Lung (tissue), 11 donors: ENCODE measurements at regions not wholly inside any gene's neighbourhood (a gene's known extent, or its start where the extent isn't known, plus 50 kb on each side); places are given as distances from the start of the nearest gene placed in this dataset.

Experiments
- ATAC-seq: fragments of 200-7000 bp; cut with Tn5 transposase; one replicate; pipeline ENCODE4 v1.9.1; 2020; ENCODE audit warnings: moderate number of reproducible peaks; ENCODE audit not compliant: insufficient read depth, low FRiP score
- DNase-seq, 3 donors: peaks; one replicate each; pipeline ENCODE4 v3.0.0-alpha.2; 2013 to 2017
- H3K27ac ChIP-seq, 2 donors: one replicate each; pipeline ENCODE4 v1.5.1; 2013; ENCODE audit warnings: mild to moderate bottlenecking in 2 of 2, moderate library complexity in 2 of 2, control low read depth in 1 of 2, inconsistent platforms in 1 of 2, low read depth in 1 of 2, low read length in 1 of 2
- H3K27me3 ChIP-seq, 3 donors: one replicate each; pipeline ENCODE4 v1.5.1; 2013; ENCODE audit warnings: low read length in 2 of 3; ENCODE audit not compliant: control insufficient read depth in 3 of 3, insufficient read depth in 3 of 3
- H3K36me3 ChIP-seq, 4 donors: one replicate each; pipeline ENCODE4 v1.5.1; 2013; ENCODE audit warnings: low read length in 4 of 4, mild to moderate bottlenecking in 1 of 4, moderate library complexity in 1 of 4; ENCODE audit not compliant: control insufficient read depth in 4 of 4, insufficient read depth in 4 of 4
- H3K4me1 ChIP-seq, 5 donors: one replicate each; pipeline ENCODE4 v1.5.1; 2013; ENCODE audit warnings: low read length in 5 of 5, mild to moderate bottlenecking in 2 of 5, moderate library complexity in 1 of 5; ENCODE audit not compliant: control insufficient read depth in 5 of 5, insufficient read depth in 5 of 5
- H3K4me3 ChIP-seq: one replicate; pipeline ENCODE4 v1.5.1; 2013; ENCODE audit warnings: mild to moderate bottlenecking, control low read depth, moderate library complexity
- H3K9ac ChIP-seq, 2 donors: one replicate each; pipeline ENCODE4 v1.5.1; 2013; ENCODE audit warnings: low read length in 2 of 2, control low read depth in 1 of 2; ENCODE audit not compliant: insufficient read depth in 1 of 2
- H3K9me3 ChIP-seq, 4 donors: one replicate each; pipeline ENCODE4 v1.5.1; 2013; ENCODE audit warnings: low read length in 3 of 4, mild to moderate bottlenecking in 1 of 4, moderate library complexity in 1 of 4; ENCODE audit not compliant: control insufficient read depth in 4 of 4, insufficient read depth in 3 of 4
- WGBS, 2 donors: extraction: QIAGEN DNeasy Blood & Tissue Kit; methylation state at CpG; one replicate each; pipeline ENCODE4 v1.1.7; 2013; 5-methylcytosine and 5-hydroxymethylcytosine counted together
- TF ChIP-seq, protein P1 (sequence below): IDR thresholded peaks from 2 replicates; pipeline ENCODE4 v1.5.1; 2012; ENCODE audit warnings: mild to moderate bottlenecking; ENCODE audit errors: control extremely low read depth, extremely low read depth
- donor health status: control.
- donor health status: control.
- donor health status: Bipolar disorder and iron deficiency.
- donor health status: healthy.
- donor health status: DM: yes; HTN: yes; CAD: no.

DNA sequence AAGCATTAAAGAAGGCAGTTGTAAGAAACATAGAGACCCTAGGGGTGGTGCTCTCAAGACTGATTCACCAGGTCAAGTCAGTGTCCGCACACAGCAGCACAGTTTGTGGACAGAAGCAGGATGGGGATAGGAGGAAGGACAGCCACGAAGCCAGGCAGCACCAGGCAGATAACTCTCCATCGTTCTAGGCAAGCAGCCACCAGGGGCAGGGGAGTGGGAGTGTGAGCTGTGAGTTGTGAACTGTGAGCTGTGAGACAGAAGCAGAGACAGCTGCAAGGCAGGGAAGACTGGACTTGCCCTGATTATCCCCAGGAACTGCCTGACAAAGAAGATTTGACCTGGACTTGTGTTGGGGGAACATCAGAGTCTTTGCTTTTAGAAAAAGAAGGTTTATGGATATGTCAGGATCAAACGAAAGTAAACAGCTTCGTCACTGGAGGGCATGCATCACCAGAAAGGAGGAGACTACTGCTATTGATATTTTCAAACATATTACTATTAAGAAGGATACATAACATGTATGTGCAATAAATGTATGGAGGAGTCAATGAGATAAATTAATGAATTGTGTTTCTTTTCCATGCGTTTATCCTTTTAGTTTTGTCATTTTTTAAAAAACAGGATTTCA, 286.1 kb downstream of the IRS2 start:
- H3K27ac ChIP-seq, result no peak overlapping the region
- 51 to 58% methylated on average over 6 of the region's 6 CpGs for WGBS, 2 donors
- DNase-seq (peak; percentile 44 to 72 (median 57)), ATAC-seq (no peak)
- H3K4me3 ChIP-seq, result no peak overlapping the region
- H3K9ac ChIP-seq, result no peak overlapping the region
- no peaks in the 10 kb centered on the region for H3K36me3 ChIP-seq
- H3K4me1 ChIP-seq, result no peaks in the 10 kb centered on the region
- H3K27me3 ChIP-seq, result no peaks in the 10 kb centered on the region
- H3K9me3 ChIP-seq, result peaks cover 0 to 4% (median 0%) of the 10 kb centered on the region in 4 donors
- TF ChIP-seq, protein P1, sequence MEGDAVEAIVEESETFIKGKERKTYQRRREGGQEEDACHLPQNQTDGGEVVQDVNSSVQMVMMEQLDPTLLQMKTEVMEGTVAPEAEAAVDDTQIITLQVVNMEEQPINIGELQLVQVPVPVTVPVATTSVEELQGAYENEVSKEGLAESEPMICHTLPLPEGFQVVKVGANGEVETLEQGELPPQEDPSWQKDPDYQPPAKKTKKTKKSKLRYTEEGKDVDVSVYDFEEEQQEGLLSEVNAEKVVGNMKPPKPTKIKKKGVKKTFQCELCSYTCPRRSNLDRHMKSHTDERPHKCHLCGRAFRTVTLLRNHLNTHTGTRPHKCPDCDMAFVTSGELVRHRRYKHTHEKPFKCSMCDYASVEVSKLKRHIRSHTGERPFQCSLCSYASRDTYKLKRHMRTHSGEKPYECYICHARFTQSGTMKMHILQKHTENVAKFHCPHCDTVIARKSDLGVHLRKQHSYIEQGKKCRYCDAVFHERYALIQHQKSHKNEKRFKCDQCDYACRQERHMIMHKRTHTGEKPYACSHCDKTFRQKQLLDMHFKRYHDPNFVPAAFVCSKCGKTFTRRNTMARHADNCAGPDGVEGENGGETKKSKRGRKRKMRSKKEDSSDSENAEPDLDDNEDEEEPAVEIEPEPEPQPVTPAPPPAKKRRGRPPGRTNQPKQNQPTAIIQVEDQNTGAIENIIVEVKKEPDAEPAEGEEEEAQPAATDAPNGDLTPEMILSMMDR, result no peak

DNA sequence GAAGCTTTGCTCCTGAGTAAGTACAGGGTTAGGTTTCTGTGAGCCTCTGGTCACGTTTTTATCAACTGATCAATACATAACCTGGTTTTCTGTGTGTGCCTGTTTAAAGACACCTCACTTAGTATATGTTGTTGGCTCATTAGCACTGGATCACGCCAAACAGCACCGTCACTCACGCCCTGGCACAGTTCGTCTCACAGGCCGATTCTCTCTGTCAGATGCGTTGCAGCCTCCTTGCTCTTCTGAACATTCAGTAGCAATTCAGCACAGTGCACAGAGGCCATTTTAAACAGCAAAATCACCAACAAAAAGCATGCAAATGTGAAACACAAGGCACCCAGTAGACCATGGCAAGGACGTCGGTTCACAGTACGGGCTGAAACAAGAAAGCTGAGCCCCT, 288.5 kb downstream of the IRS2 start:
- H3K27ac ChIP-seq, result no peak overlapping the region
- H3K27me3 ChIP-seq, result no peaks in the 10 kb centered on the region
- no peak overlapping the region for H3K4me3 ChIP-seq
- 92 to 97% methylated on average over 10 of the region's 10 CpGs for WGBS, 2 donors
- no peaks in the 10 kb centered on the region for H3K4me1 ChIP-seq
- no peaks in the 10 kb centered on the region for H3K36me3 ChIP-seq
- DNase-seq, result no peak
- ATAC-seq, result no peak
- H3K9me3 ChIP-seq, result peaks cover 0 to 4% (median 0%) of the 10 kb centered on the region in 4 donors
- H3K9ac ChIP-seq, result no peak overlapping the region
- TF ChIP-seq, protein P1, result no peak

DNA sequence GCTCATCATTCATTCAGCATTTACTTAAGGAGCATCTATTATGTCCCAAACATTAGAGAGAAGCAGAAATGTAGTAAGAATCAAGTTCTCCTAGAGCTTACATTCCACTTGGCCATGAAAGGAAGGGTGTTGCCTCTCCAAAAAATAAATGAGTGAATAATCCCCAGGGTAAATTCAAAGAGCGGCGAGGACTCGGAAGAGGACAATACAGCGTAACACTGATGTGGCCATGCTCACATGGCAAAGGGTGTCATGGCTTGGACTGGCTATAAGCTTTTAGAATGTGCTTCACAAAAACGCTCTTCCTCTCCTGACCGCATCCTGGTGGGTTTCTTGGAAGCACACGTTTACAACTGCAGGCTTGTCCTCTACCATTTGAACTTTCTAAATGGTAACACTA, 290.2 kb downstream of the IRS2 start:
- Histone ChIP-seq H3K9me3 (peaks cover 0 to 3% (median 1%) of the 10 kb centered on the region in 4 donors), H3K4me3 (no peak overlapping the region), H3K36me3 (no peaks in the 10 kb centered on the region), H3K27me3 (no peaks in the 10 kb centered on the region), H3K27ac (no peak overlapping the region), H3K9ac (no peak overlapping the region), H3K4me1 (no peaks in the 10 kb centered on the region)
- no peak for ATAC-seq
- 77 to 91% methylated on average over 7 of the region's 7 CpGs for WGBS, 2 donors
- no peak for DNase-seq
- TF ChIP-seq, protein P1, result no peak

DNA sequence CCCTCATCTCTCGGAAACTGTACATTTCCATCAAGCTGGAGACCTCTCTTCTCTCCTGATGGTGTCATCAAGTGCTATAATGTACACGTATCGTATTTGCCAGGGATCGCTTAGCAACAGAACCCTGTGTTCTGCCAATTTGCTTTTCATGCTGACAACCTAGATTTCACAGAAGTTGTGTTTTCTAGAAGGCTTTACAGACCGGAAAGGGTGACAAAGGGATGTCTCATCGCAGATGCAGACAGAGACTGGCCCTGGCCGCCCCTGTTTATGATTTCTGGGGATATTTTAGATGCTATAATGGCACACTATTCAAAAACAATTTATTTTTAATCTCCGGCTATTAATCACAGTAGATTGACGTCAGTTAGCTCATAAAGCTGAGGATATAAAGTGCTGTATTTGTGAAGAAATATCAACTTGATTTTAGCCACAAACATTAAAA, 291.4 kb downstream of the IRS2 start:
- TF ChIP-seq, protein P1, result no peak
- WGBS, 2 donors, result 75 to 92% methylated on average over 9 of the region's 9 CpGs
- H3K27me3 ChIP-seq, result no peaks in the 10 kb centered on the region
- no peak overlapping the region for H3K4me3 ChIP-seq
- DNase-seq (peak; percentile 26 to 60 (median 57)), ATAC-seq (no peak)
- H3K4me1 ChIP-seq, result peaks cover 0 to 7% (median 0%) of the 10 kb centered on the region in 5 donors
- peak overlapping the region in 1 of 2 donors; percentile 5 for H3K9ac ChIP-seq
- H3K9me3 ChIP-seq, result peaks cover 0 to 3% (median 1%) of the 10 kb centered on the region in 4 donors
- H3K36me3 ChIP-seq, result no peaks in the 10 kb centered on the region
- no peak overlapping the region for H3K27ac ChIP-seq
